Muscle of leg (tissue), 3 donors: ENCODE measurements at regions not wholly inside any gene's neighbourhood (a gene's known extent, or its start where the extent isn't known, plus 50 kb on each side); places are given as distances from the start of the nearest gene placed in this dataset.

Source experiments
- DNase-seq: peaks from one replicate; pipeline ENCODE4 v3.0.0; 2013
- H3K27ac ChIP-seq: one replicate; pipeline ENCODE4 v1.5.1; 2013; ENCODE audit warnings: mild to moderate bottlenecking, low read length, control low read depth
- H3K27me3 ChIP-seq: one replicate; pipeline ENCODE4 v1.6.1; 2013; ENCODE audit warnings: low read length; ENCODE audit not compliant: control insufficient read depth, insufficient read depth
- H3K36me3 ChIP-seq: one replicate; pipeline ENCODE4 v1.6.1; 2013; ENCODE audit warnings: low read length; ENCODE audit not compliant: control insufficient read depth, insufficient read depth
- H3K4me1 ChIP-seq: one replicate; pipeline ENCODE4 v1.6.1; 2013; ENCODE audit warnings: low read length; ENCODE audit not compliant: control insufficient read depth, insufficient read depth
- H3K4me3 ChIP-seq: one replicate; pipeline ENCODE4 v1.5.1; 2013; ENCODE audit warnings: low read length, control low read depth
- H3K9me3 ChIP-seq: replicated peaks from 2 replicates; pipeline ENCODE4 v1.6.1; 2013; ENCODE audit warnings: low read depth, low read length; ENCODE audit not compliant: control insufficient read depth
- WGBS: methylation state at CpG from one replicate; pipeline ENCODE4 v1.1.5; 2013; ENCODE audit warnings: missing lambda C conversion rate; ENCODE audit not compliant: insufficient coverage; 5-methylcytosine and 5-hydroxymethylcytosine counted together

DNA sequence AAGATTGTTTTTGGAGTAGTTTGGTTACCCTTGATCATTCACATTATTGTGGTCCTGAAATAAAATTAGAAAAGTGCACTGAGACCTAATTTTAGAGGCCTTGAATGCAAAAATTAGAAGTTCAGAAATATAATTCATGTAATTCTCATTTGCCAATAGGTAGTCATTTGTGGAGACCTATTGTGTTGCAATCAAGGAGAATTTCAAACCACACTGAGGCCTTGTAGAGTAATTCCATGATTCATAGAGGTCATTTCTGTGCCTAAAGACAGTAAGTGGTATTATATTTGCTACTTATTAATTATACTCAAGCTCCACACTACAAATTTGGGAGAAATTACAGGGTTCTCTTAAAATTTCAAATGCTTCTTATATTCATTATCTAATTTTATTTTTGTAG is 946.8 kb upstream of the POT1 start:
- Histone ChIP-seq H3K36me3 (no peaks in the 10 kb centered on the region), H3K27ac (no peak overlapping the region), H3K9me3 (no peaks in the 10 kb centered on the region), H3K27me3 (no peaks in the 10 kb centered on the region), H3K4me1 (no peaks in the 10 kb centered on the region), H3K4me3 (no peak overlapping the region)
- DNase-seq = no peak

DNA sequence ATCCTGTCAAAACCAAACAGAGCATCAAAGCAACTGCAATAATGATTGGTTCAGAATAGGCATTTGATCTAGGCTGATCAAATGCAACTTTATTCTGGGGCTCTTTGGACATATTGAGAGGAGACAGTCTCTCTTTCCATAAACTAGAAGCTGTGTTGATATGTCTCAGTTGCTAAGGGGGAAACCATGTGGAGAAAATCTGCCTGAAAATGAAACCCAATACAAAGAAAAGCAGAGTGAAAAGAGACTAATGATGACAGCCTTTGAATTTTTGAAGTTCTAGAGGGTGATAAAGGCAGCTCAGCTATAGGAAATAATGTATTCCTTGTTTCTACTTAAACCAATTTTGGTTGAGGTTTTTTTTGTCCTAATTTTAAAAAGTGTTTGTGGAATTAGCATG is 941.8 kb upstream of the POT1 start:
- H3K27me3 ChIP-seq = no peaks in the 10 kb centered on the region
- H3K36me3 ChIP-seq = no peaks in the 10 kb centered on the region
- no peak overlapping the region for H3K4me3 ChIP-seq
- H3K9me3 ChIP-seq = no peaks in the 10 kb centered on the region
- no peak overlapping the region for H3K27ac ChIP-seq
- no peaks in the 10 kb centered on the region for H3K4me1 ChIP-seq
- DNase-seq = no peak

GRCh38 chr7:125857606-125858005 is 928.0 kb upstream of the POT1 start:
- 83% methylated on average over 1 of the region's 5 CpGs for WGBS
- no peaks in the 10 kb centered on the region for H3K4me1 ChIP-seq
- H3K4me3 ChIP-seq = no peak overlapping the region
- no peaks in the 10 kb centered on the region for H3K27me3 ChIP-seq
- no peaks in the 10 kb centered on the region for H3K36me3 ChIP-seq
- no peak overlapping the region for H3K27ac ChIP-seq
- H3K9me3 ChIP-seq = no peaks in the 10 kb centered on the region
- DNase-seq = no peak

GRCh38 chr7:125848157-125848556 is 918.5 kb upstream of the POT1 start:
- no peak overlapping the region for H3K27ac ChIP-seq
- H3K9me3 ChIP-seq = peaks cover 7% of the 10 kb centered on the region
- no peaks in the 10 kb centered on the region for H3K36me3 ChIP-seq
- no peak for DNase-seq
- no peaks in the 10 kb centered on the region for H3K4me1 ChIP-seq
- no peaks in the 10 kb centered on the region for H3K27me3 ChIP-seq
- WGBS = 90% methylated on average over 1 of the region's 2 CpGs
- H3K4me3 ChIP-seq = no peak overlapping the region

- Histone ChIP-seq H3K4me1 (no peaks in the 10 kb centered on the region), H3K27me3 (no peaks in the 10 kb centered on the region), H3K4me3 (no peak overlapping the region), H3K27ac (no peak overlapping the region), H3K36me3 (no peaks in the 10 kb centered on the region), H3K9me3 (peaks cover 7% of the 10 kb centered on the region)
- WGBS = 89% methylated on average over 3 of the region's 3 CpGs
- no peak for DNase-seq
Measured at GRCh38 chr7:125847692-125848091, 918.1 kb upstream of the POT1 start.

DNA sequence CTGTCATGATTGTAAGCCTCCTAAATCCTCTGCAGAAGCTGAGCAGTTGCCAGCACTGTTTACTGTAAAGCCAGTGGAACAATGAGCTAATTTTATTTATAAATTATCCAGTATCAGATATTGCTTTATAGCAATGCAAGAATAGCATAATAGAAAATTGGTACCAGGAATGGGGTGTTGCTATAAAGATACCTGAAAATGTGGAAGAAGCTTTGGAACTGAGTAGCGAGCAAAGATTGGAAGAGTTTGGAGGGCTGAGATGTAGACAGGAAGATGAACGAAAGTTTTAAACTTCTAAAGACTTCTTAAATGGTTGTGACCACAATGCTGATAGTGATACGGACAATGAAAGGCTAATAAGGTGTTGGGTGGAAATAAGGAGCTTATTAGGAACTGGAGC is 917.4 kb upstream of the POT1 start:
- DNase-seq = no peak
- H3K4me3 ChIP-seq = no peak overlapping the region
- H3K9me3 ChIP-seq = peaks cover 7% of the 10 kb centered on the region
- H3K4me1 ChIP-seq = no peaks in the 10 kb centered on the region
- no peaks in the 10 kb centered on the region for H3K36me3 ChIP-seq
- H3K27me3 ChIP-seq = no peaks in the 10 kb centered on the region
- 91% methylated on average over 2 of the region's 3 CpGs for WGBS
- no peak overlapping the region for H3K27ac ChIP-seq

GRCh38 chr7:125845686-125846085 is 916.1 kb upstream of the POT1 start:
- no CpG with 5 or more reads among the region's 1 CpG for WGBS
- H3K27me3 ChIP-seq = no peaks in the 10 kb centered on the region

DNA sequence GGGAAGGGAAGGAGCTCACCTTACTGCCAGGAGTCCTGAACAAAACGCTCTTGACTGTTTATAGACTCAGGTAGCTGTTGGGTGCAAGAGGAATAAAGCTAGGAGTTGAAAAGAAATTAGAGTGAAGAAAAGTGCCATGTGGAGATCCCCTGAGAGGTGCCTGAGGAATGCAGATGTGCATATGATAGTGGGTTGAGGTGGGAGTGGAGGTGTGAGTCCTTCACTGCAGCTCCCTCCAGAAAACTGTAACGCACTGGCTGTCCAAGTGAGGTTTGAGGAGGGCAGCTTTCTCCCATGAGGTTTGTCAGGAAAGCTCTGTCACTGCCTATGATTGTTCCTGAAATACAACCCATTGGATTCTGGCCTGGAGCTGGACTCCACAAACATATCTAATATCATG is 904.8 kb upstream of the POT1 start:
- H3K4me1 ChIP-seq = no peaks in the 10 kb centered on the region
- H3K27me3 ChIP-seq = no peaks in the 10 kb centered on the region
- H3K36me3 ChIP-seq = no peaks in the 10 kb centered on the region
- H3K9me3 ChIP-seq = no peaks in the 10 kb centered on the region
- DNase-seq = no peak
- H3K4me3 ChIP-seq = no peak overlapping the region
- 62% methylated on average over 1 of the region's 2 CpGs for WGBS
- H3K27ac ChIP-seq = no peak overlapping the region

More at GRCh38 chr7:125845686-125846085, 916.1 kb upstream of the POT1 start:
- H3K9me3 ChIP-seq = peaks cover 7% of the 10 kb centered on the region
- no peak overlapping the region for H3K4me3 ChIP-seq
- DNase-seq = no peak
- H3K27ac ChIP-seq = no peak overlapping the region
- H3K4me1 ChIP-seq = no peaks in the 10 kb centered on the region
- H3K36me3 ChIP-seq = no peaks in the 10 kb centered on the region

- H3K27me3 ChIP-seq = no peaks in the 10 kb centered on the region
- H3K36me3 ChIP-seq = no peaks in the 10 kb centered on the region
- H3K9me3 ChIP-seq = no peaks in the 10 kb centered on the region
- no peak for DNase-seq
- no peaks in the 10 kb centered on the region for H3K4me1 ChIP-seq
- no peak overlapping the region for H3K4me3 ChIP-seq
- no peak overlapping the region for H3K27ac ChIP-seq
- 78% methylated on average over 7 of the region's 8 CpGs for WGBS
Measured at GRCh38 chr7:125833839-125834238, 904.2 kb upstream of the POT1 start.

- DNase-seq = no peak
- Histone ChIP-seq H3K4me1 (no peaks in the 10 kb centered on the region), H3K27me3 (no peaks in the 10 kb centered on the region), H3K27ac (no peak overlapping the region), H3K4me3 (no peak overlapping the region), H3K36me3 (no peaks in the 10 kb centered on the region), H3K9me3 (no peaks in the 10 kb centered on the region)
Measured at GRCh38 chr7:125830743-125831142, 901.1 kb upstream of the POT1 start.

DNA sequence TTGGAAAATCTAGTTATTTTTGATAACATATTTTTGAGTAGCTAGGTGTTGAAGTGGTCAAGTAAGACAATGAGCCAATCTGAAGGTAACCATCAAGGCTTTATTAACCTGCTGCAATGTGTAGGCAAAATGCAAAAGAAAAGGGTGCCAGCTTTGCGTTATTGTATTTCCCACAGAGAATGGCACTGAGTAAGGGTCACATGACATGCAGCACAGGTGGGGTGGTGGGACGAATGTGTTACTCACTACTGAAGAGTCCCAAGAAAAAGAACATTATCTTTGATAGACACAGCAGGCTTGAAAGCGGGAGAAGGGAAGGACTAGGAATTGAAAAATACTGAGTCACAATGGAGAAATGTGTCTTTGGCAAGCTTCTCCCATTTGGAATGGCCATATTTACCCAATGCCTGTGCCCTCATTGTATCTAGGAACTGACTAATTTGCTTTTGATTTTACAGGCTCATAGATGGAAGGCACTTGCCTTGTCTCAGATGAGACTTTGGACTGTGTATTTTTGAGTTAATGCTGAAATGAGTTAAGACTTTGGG is 898.6 kb upstream of the POT1 start:
- Histone ChIP-seq H3K9me3 (no peaks in the 10 kb centered on the region), H3K27ac (no peak overlapping the region), H3K4me3 (no peak overlapping the region), H3K27me3 (no peaks in the 10 kb centered on the region), H3K36me3 (no peaks in the 10 kb centered on the region), H3K4me1 (no peaks in the 10 kb centered on the region)
- WGBS = 83% methylated on average over 1 of the region's 3 CpGs
- DNase-seq = no peak
